Glomerular visceral epithelial cell (primary cell): ENCODE measurements at regions not wholly inside any gene's neighbourhood (a gene's known extent, or its start where the extent isn't known, plus 50 kb on each side); places are given as distances from the start of the nearest gene placed in this dataset.
A peak's percentile ranks its signal among the peaks of the same experiment; 100 is the strongest.
"Not testable (repeated sequence)": the region's sequence is repeated elsewhere in the genome, so short reads cannot be mapped to it uniquely, and the experiment has no call there.

Source experiments
- DNase-seq: peaks from one replicate; pipeline ENCODE4 v3.0.0-alpha.2; 2016; ENCODE audit errors: extremely low spot score

DNA sequence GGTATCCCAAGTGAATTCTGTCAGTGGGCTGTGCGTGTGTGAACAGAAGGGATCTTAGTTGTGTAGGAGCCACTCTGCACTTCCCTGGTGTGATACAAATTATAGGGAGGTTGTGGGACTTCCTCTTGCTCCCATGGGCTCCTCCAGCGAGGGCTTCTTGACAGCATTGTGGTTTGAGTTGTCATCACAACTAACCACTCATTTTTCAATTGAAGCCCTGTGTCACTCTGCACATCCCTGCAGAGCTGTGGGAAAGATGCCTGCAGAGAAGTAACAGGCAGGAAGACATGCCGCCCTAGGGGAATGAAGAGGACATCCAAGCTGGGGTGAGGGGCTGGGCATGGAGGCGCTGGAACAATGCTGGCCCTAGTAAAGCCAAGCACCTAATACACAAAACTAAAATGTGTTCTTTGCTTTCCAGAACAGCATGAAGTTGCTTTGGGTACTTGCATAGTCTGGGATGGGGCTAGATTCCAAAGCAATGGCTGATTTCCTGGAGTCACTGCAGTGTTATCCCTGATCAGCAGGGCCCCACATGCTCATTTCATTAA, 692.5 kb downstream of the TOX3 start:
- no peak for DNase-seq

- no peak for DNase-seq
Observed at GRCh38 chr16:51853586-51853985, 693.4 kb downstream of the TOX3 start.

DNA sequence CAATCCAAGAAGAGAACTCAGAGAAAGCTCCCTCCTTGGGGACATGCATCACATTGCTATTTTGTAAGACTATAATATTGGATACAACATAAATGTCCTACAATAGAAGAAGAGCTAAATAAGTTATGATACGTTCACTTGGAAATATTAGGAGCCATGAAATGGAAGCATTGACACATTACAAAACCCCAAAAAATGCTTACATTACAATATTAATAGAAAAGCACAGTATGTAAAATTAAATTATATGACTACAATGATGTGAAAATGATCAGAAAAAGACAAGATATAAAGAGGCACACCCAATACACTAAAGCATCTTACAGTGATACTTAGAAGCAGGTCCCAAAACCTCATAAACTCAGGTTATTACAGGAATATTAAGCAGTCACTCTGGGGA, 694.1 kb downstream of the TOX3 start:
- DNase-seq = no peak

GRCh38 chr16:51851111-51851510, 695.8 kb downstream of the TOX3 start:
- DNase-seq = no peak

DNA sequence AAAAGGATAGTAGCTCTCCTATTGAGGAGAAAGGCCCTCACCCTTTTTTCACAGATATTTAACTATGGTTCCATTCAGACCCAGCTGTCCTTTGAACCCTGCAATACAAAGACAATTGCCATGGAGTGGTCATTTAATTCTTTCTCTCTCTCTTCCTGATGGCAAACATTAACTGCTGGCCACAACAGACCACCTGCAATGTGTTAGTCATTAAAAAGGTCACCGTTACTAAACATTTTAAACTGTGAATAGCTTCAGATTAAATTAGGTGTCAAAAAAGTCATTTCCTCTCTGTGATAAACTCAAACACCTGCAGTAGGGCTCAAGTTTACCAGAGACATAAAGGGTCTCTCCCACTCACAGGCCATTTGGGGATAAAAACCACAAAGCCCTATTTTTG, 697.2 kb downstream of the TOX3 start:
- peak; percentile 3 for DNase-seq

DNA sequence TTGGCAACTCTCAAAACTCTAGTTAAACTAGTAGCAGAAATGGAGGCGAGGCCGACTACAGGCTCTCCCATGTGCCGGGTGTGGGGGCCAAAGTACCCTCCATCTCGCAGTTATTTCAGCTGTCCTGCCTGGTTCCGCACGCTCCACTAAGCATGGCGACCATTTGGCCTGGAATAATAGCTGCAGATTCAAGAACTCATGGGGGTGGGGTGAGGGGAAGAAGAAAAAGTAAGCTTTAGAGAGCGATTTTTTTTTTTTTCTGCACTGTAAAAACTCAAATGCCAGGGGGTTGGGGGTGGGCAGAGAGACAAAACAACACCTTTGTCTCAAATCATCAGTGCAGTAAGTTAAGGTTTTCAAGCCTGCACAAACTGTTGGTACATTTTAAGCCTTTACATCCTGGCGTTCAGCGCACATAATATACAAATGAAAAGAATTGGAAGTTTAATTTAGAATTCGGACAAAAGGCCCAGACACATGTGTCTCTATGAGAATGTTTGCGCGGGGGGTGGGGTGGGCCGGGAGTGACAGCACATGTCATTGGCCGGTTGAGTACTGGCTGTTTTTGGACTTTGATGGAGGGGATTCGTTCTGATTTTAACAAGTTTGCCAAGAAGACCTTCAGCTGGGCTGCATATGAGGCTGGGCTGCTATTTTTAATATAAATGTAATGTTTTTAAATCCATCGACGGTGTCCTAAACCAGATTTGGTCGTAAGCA, 694.7 kb upstream of the SALL1 start:
- no peak for DNase-seq

- peak; percentile 38 for DNase-seq
Observed at GRCh38 chr16:51839727-51840462, 688.8 kb upstream of the SALL1 start.

DNA sequence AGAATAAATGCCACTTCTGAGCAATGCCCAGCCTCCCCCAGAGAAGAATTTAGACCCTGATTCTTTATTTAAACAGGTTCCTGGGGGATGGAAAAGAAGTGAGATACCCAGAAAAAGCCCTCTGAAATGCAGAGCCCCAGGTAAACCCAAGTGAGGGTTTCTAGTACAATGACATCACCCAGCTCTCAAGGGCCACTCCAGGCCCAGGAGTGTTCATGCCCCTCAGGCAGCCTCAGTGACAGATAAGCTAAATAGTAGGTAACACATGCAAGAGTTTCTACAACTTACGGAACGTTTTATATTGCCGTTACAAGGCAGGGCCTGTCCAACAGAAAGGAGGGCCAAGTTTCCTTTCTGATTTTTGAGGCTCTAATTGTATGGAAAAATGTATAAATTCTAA, 683.7 kb upstream of the SALL1 start:
- no peak for DNase-seq

DNA sequence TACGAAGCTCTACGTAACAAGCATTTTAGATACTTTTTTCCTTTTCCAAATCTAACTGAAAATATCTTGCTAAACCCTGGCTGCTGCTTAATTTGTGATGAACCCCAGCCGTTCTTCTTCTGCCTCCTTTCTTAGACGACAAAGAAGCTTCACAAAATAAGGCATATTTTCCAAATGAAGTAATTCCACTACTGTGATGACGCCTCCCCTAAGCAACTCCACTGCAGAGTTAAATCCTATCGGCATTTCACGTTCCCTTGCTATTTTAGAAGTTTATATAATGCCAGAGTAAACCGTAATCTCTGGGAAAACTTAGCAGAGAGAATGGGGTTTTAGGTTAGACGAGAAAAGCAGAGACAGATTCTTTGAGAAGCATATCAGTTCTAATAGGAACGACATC, 683.1 kb upstream of the SALL1 start:
- DNase-seq = no peak

DNA sequence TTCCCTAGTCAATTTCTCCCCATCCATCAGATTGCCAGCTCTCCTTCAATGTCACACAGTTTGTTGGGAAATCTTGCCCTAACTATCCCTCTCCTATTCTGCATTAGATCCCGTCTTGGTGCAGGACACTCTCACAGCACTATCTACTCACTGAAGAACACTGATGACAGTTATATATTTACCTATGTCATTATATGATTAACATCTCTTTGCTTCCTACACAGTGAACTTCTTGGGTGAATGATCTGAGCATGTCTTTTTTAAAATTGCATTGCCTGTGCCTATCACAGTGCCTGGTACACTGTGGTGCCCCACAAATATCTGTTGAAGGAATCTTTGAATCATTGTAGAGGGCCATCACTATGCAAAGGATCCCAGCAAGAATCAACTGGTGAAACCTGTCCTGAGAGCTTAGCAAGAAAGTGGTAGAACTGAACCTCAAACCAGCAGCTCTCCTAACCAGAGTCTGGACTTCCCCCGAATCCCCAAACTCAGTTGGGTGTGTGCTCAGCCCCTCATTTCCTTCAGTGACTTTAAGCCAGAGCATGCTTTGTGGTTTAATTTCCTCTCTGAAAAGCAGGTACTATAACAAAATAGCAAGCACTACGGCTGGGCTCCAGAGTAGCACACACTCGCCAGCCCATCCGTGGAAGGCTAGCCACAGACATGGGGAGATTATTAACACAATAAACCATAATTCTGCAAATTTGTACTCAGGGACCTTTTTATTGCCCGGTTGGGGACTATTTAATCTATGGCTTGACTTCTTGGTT, 680.7 kb upstream of the SALL1 start:
- peak; percentile 17 for DNase-seq

DNA sequence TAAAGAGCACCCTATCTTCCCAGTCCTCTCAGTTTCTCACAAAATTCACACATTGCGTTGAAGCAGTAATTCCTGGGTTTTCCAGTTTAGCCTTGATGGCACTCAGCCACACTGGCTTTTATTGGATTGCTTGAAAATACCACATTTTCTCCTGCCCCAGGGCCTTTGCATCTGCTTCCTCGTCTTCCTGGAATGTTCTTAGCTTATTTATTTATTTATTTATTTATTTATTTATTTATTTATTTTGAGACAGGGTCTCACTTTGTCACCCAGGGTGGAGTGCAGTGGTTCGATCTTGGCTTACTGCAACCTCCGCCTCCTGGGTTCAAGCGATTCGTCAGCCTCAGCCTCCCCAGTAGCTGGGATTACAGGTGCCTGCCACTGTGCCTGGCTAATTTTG, 680.0 kb upstream of the SALL1 start:
- not testable (repeated sequence) for DNase-seq

DNA sequence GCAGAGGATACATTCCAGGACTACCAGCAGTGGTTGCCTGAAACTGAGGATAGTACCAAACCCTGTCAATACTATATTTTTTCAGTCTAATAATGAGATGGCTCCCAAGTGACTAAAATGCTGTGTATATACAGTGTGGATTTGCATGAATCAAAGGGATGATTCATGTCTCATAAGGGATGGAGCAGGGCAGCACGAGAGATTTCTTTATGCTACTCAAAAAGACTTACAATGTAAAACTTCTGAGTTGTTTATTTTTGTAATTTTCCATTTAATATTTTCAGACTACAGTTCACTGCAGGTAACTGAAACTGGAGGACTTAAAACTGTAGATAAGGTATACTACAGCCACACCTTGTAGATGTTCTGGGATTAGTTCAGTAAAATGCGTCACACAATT, 674.7 kb upstream of the SALL1 start:
- no peak for DNase-seq

GRCh38 chr16:51822471-51822870, 671.4 kb upstream of the SALL1 start:
- no peak for DNase-seq

DNA sequence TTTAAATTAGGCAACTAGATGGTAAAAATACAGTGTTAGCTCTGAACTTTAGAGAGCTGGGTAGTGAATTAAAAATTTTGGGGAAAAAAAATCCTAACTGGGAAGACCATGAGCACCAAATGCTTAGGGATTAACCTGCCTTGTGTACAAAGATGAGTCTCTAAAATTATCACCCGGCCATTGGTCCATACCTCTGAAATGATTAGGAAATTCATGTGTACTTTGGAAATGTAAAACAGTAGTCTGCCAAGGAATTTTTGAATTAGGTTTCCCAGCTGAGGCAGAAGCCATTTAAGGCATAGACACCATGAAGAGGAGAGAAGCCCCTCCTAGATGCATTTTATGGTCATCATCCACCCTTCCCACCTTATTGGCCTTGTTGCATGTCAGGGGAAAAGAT, 670.5 kb upstream of the SALL1 start:
- DNase-seq = no peak

DNA sequence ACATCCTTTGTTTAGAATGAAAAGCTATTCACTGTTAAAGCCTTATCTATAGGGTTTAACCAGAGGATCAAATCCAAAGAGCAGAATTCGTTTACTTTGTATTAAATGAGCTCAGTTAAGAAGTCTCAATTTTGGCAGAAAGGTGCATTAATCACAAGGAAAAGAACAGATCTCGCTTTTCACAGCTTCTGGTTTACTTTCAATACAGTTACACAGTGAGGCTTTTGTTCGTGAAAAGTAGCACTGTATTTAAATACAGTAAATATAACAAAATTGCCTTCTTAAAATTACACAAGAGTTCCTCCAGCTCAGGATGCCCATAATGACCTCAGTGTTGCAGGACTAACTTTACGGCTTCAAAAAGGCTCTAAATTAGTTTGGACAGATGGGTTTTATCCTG, 669.1 kb upstream of the SALL1 start:
- DNase-seq = no peak

- DNase-seq = peak; percentile 2
Observed at GRCh38 chr16:51818342-51818944, 667.4 kb upstream of the SALL1 start.

GRCh38 chr16:51816929-51817328, 665.9 kb upstream of the SALL1 start:
- no peak for DNase-seq

DNA sequence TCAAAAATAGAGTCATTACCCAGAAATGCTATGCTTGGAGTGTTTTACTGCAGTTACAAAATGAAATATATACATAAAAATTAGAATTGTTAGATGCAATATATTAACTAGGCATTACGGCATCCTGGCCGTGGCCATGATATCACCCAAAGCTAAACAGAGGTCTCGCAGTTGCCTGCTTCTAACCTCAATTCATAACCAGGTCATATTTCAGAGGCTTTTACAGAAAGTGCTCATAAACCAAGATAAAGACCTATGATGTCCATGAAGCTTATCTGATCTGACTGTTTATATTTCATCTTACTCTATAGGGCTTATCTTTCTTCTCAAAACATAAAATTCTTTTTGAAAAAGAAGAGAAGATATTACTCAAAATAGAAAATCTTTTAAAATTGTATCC, 664.5 kb upstream of the SALL1 start:
- no peak for DNase-seq

DNA sequence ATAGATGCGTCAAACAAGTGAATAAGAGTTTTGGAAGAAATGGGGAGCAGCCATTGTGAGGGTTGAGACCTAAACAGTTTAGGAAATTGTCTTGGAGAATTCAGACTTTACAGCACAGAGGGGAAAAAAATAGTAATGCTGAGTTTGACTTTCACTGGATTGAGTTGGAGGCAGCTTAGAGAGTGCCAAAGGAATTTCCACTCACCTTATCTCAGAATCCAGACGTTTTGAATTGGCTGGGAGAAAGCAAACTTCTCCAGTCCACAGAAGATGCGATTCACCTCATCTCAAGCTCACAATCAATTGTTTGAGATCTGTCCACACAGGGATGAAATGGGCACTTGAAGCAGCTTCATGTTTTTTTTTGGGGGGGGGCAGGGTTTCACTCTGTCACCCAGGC, 663.5 kb upstream of the SALL1 start:
- DNase-seq = no peak

GRCh38 chr16:51813609-51814008, 662.5 kb upstream of the SALL1 start:
- no peak for DNase-seq

DNA sequence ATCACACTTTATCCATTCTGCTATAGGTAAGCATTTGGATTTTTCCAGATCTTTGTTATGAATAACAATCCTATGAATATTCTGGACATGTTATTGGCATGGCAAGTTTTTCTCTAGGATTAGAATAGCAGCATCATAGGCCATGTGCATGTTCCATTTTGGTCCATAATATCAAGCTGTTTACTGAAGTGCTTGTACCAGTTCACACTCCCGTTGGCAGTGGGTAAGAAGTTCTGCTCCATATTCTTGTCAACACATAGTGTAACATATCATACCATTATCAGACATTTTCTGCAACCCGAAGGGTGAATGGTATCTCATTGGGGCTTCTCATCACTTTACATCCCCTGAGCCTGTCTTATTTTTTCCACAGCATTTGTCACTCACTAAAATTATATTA, 661.9 kb upstream of the SALL1 start:
- DNase-seq = no peak

DNA sequence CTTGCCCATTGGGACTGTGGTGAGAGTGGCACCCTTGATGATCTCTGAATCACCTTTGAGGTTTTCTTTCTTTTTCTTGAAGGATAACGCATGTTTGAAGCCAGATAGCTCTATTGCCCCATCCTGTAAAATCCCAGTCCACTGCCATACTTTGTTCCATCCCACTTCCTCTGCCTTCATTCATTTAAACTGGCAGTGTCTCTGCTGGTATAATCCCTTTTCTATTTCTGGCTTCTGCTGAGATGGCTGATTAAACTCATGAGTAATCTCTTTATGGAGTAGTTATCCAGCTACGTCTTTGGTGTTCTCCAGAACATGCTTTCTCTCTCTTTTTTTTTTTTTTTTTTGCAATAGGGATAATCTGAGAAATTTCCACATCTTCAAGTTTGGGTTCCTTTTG, 656.5 kb upstream of the SALL1 start:
- peak; percentile 2 for DNase-seq
